Activated CD4-positive, alpha-beta memory T cell treated with anti-CD3 and anti-CD28 coated beads, Interleukin-2, amount 10 ng/mL, durations not matched to agents 7 days and 5 days (primary cell): ENCODE measurements at regions not wholly inside any gene's neighbourhood (a gene's known extent, or its start where the extent isn't known, plus 50 kb on each side); places are given as distances from the start of the nearest gene placed in this dataset.
"Not testable (repeated sequence)": the region's sequence is repeated elsewhere in the genome, so short reads cannot be mapped to it uniquely, and the experiment has no call there.

Source experiments
- CTCF ChIA-PET: fragments of 350-600 bp; sonication (Branson Sonifier 250); formaldehyde crosslinking; loops from one replicate; lab custom pipeline; 2021; ENCODE audit warnings: antibody characterized with exemption, inconsistent platforms; lab: Charles Lee
- POLR2A ChIA-PET: fragments of 350-600 bp; sonication (Branson Sonifier 250); formaldehyde crosslinking; loops from one replicate; lab custom pipeline; 2021; ENCODE audit warnings: antibody characterized with exemption; lab: Charles Lee
- DNase-seq: peaks from one replicate; pipeline ENCODE4 v3.0.0-alpha.2; 2020
- H3K27ac Mint-ChIP-seq: one replicate; pipeline ENCODE4 v1.8.0; 2021; ENCODE audit warnings: mild to moderate bottlenecking, mixed read lengths
- H3K27me3 Mint-ChIP-seq: one replicate; pipeline ENCODE4 v1.8.0; 2021; ENCODE audit warnings: mixed read lengths
- H3K36me3 Mint-ChIP-seq: one replicate; pipeline ENCODE4 v1.8.0; 2021; ENCODE audit warnings: low read depth, mixed read lengths
- H3K4me1 Mint-ChIP-seq: one replicate; pipeline ENCODE4 v1.8.0; 2021; ENCODE audit warnings: mixed read lengths
- H3K4me3 Mint-ChIP-seq: one replicate; pipeline ENCODE4 v1.8.0; 2021; ENCODE audit warnings: mild to moderate bottlenecking, mixed read lengths
- H3K9me3 Mint-ChIP-seq: one replicate; pipeline ENCODE4 v1.8.0; 2021; ENCODE audit warnings: mixed read lengths

- H3K4me3 Mint-ChIP-seq, H3K4me1 Mint-ChIP-seq, H3K27me3 Mint-ChIP-seq, H3K9me3 Mint-ChIP-seq, H3K36me3 Mint-ChIP-seq, CTCF ChIA-PET, POLR2A ChIA-PET, H3K27ac Mint-ChIP-seq, DNase-seq: not testable (repeated sequence)
These were observed 731.1 kb downstream of the MAFB start for GRCh38 chr20:39957911-39958310.

GRCh38 chr20:39954621-39955020 lies 734.4 kb downstream of the MAFB start:
- no peak for DNase-seq
- no peaks in the 10 kb centered on the region for H3K36me3 Mint-ChIP-seq
- H3K27ac Mint-ChIP-seq: no peak overlapping the region
- POLR2A ChIA-PET: no interaction called here
- H3K4me1 Mint-ChIP-seq: no peaks in the 10 kb centered on the region
- H3K4me3 Mint-ChIP-seq: no peak overlapping the region
- H3K27me3 Mint-ChIP-seq: no peaks in the 10 kb centered on the region
- CTCF ChIA-PET: no interaction called here
- H3K9me3 Mint-ChIP-seq: peaks cover 4% of the 10 kb centered on the region

GRCh38 chr20:39946931-39947330 lies 742.1 kb downstream of the MAFB start:
- no peak for DNase-seq
- Mint-ChIP-seq H3K4me3 (no peak overlapping the region), H3K9me3 (peaks cover 11% of the 10 kb centered on the region), H3K27me3 (no peaks in the 10 kb centered on the region), H3K4me1 (no peaks in the 10 kb centered on the region), H3K36me3 (no peaks in the 10 kb centered on the region), H3K27ac (no peak overlapping the region)
- CTCF ChIA-PET: no interaction called here
- POLR2A ChIA-PET: no interaction called here

- no peak overlapping the region for H3K4me3 Mint-ChIP-seq
- H3K9me3 Mint-ChIP-seq: peaks cover 11% of the 10 kb centered on the region
- H3K27me3 Mint-ChIP-seq: no peaks in the 10 kb centered on the region
- H3K27ac Mint-ChIP-seq: no peak overlapping the region
- H3K36me3 Mint-ChIP-seq: no peaks in the 10 kb centered on the region
- DNase-seq: no peak
- H3K4me1 Mint-ChIP-seq: no peaks in the 10 kb centered on the region
- ChIA-PET CTCF (no interaction called here), POLR2A (no interaction called here)
These were observed 742.8 kb downstream of the MAFB start for GRCh38 chr20:39946053-39946810.

- Mint-ChIP-seq H3K27me3 (no peaks in the 10 kb centered on the region), H3K9me3 (peaks cover 6% of the 10 kb centered on the region), H3K4me3 (no peak overlapping the region), H3K27ac (no peak overlapping the region), H3K4me1 (no peaks in the 10 kb centered on the region), H3K36me3 (no peaks in the 10 kb centered on the region)
- ChIA-PET CTCF (no interaction called here), POLR2A (no interaction called here)
- no peak for DNase-seq
These were observed 744.2 kb downstream of the MAFB start for GRCh38 chr20:39944861-39945260.

GRCh38 chr20:39943336-39943735 lies 745.7 kb downstream of the MAFB start:
- Mint-ChIP-seq H3K9me3 (peaks cover 3% of the 10 kb centered on the region), H3K4me3 (no peak overlapping the region), H3K36me3 (no peaks in the 10 kb centered on the region), H3K27me3 (no peaks in the 10 kb centered on the region), H3K4me1 (no peaks in the 10 kb centered on the region), H3K27ac (no peak overlapping the region)
- ChIA-PET POLR2A (no interaction called here), CTCF (no interaction called here)
- DNase-seq: no peak

- no peaks in the 10 kb centered on the region for H3K27me3 Mint-ChIP-seq
- peaks cover 3% of the 10 kb centered on the region for H3K9me3 Mint-ChIP-seq
- H3K4me3 Mint-ChIP-seq: no peak overlapping the region
- ChIA-PET CTCF (no interaction called here), POLR2A (no interaction called here)
- no peaks in the 10 kb centered on the region for H3K36me3 Mint-ChIP-seq
- no peak for DNase-seq
- no peaks in the 10 kb centered on the region for H3K4me1 Mint-ChIP-seq
- no peak overlapping the region for H3K27ac Mint-ChIP-seq
These were observed 747.8 kb downstream of the MAFB start for GRCh38 chr20:39941245-39941644.

GRCh38 chr20:39939241-39939865 lies 749.7 kb downstream of the MAFB start:
- POLR2A ChIA-PET: no interaction called here
- no peak for DNase-seq
- CTCF ChIA-PET: no interaction called here
- Mint-ChIP-seq H3K9me3 (peaks cover 3% of the 10 kb centered on the region), H3K4me1 (no peaks in the 10 kb centered on the region), H3K36me3 (no peaks in the 10 kb centered on the region), H3K27ac (no peak overlapping the region), H3K27me3 (no peaks in the 10 kb centered on the region), H3K4me3 (no peak overlapping the region)

- POLR2A ChIA-PET: no interaction called here
- H3K27me3 Mint-ChIP-seq: no peaks in the 10 kb centered on the region
- no peaks in the 10 kb centered on the region for H3K36me3 Mint-ChIP-seq
- CTCF ChIA-PET: no interaction called here
- no peaks in the 10 kb centered on the region for H3K9me3 Mint-ChIP-seq
- no peaks in the 10 kb centered on the region for H3K4me1 Mint-ChIP-seq
- no peak overlapping the region for H3K4me3 Mint-ChIP-seq
- DNase-seq: no peak
- H3K27ac Mint-ChIP-seq: no peak overlapping the region
These were observed 752.6 kb downstream of the MAFB start for GRCh38 chr20:39936401-39936800.

GRCh38 chr20:39935901-39936300 lies 753.1 kb downstream of the MAFB start:
- no peak overlapping the region for H3K4me3 Mint-ChIP-seq
- no peaks in the 10 kb centered on the region for H3K27me3 Mint-ChIP-seq
- ChIA-PET POLR2A (no interaction called here), CTCF (no interaction called here)
- H3K36me3 Mint-ChIP-seq: no peaks in the 10 kb centered on the region
- H3K27ac Mint-ChIP-seq: no peak overlapping the region
- no peak for DNase-seq
- no peaks in the 10 kb centered on the region for H3K9me3 Mint-ChIP-seq
- H3K4me1 Mint-ChIP-seq: no peaks in the 10 kb centered on the region

- no peak for DNase-seq
- H3K4me1 Mint-ChIP-seq: no peaks in the 10 kb centered on the region
- POLR2A ChIA-PET: no interaction called here
- no peak overlapping the region for H3K27ac Mint-ChIP-seq
- H3K36me3 Mint-ChIP-seq: no peaks in the 10 kb centered on the region
- no peak overlapping the region for H3K4me3 Mint-ChIP-seq
- no peaks in the 10 kb centered on the region for H3K9me3 Mint-ChIP-seq
- H3K27me3 Mint-ChIP-seq: no peaks in the 10 kb centered on the region
- CTCF ChIA-PET: no interaction called here
These were observed 772.7 kb downstream of the MAFB start for GRCh38 chr20:39916236-39916765.

GRCh38 chr20:39913274-39913673 lies 775.8 kb downstream of the MAFB start:
- no peaks in the 10 kb centered on the region for H3K27me3 Mint-ChIP-seq
- no peaks in the 10 kb centered on the region for H3K36me3 Mint-ChIP-seq
- H3K27ac Mint-ChIP-seq: no peak overlapping the region
- DNase-seq: no peak
- no peak overlapping the region for H3K4me3 Mint-ChIP-seq
- ChIA-PET POLR2A (no interaction called here), CTCF (no interaction called here)
- H3K9me3 Mint-ChIP-seq: no peaks in the 10 kb centered on the region
- H3K4me1 Mint-ChIP-seq: no peaks in the 10 kb centered on the region

- no peaks in the 10 kb centered on the region for H3K4me1 Mint-ChIP-seq
- ChIA-PET CTCF (no interaction called here), POLR2A (no interaction called here)
- no peak for DNase-seq
- H3K4me3 Mint-ChIP-seq: no peak overlapping the region
- no peaks in the 10 kb centered on the region for H3K27me3 Mint-ChIP-seq
- no peaks in the 10 kb centered on the region for H3K9me3 Mint-ChIP-seq
- H3K27ac Mint-ChIP-seq: no peak overlapping the region
- no peaks in the 10 kb centered on the region for H3K36me3 Mint-ChIP-seq
These were observed 777.5 kb downstream of the MAFB start for GRCh38 chr20:39911497-39911896.

- no peaks in the 10 kb centered on the region for H3K36me3 Mint-ChIP-seq
- no peaks in the 10 kb centered on the region for H3K9me3 Mint-ChIP-seq
These were observed 778.5 kb downstream of the MAFB start for GRCh38 chr20:39910536-39910935.

More at GRCh38 chr20:39910536-39910935, 778.5 kb downstream of the MAFB start:
- no peak for DNase-seq
- ChIA-PET POLR2A (no interaction called here), CTCF (no interaction called here)
- no peaks in the 10 kb centered on the region for H3K27me3 Mint-ChIP-seq
- H3K4me1 Mint-ChIP-seq: no peaks in the 10 kb centered on the region
- H3K4me3 Mint-ChIP-seq: no peak overlapping the region
- H3K27ac Mint-ChIP-seq: no peak overlapping the region
